ENCODE measurements at regions not wholly inside any gene's neighbourhood (a gene's known extent, or its start where the extent isn't known, plus 50 kb on each side); places are given as distances from the start of the nearest gene placed in this dataset.

GRCh38 chr14:85439696-85440328, 90.1 kb upstream of the FLRT2 start:
- no peak for DNase-seq
- H3K27me3 Mint-ChIP-seq (ENCODE audit: low read depth) = no peaks in the 10 kb centered on the region
- no peak for ATAC-seq
- H3K9me3 Mint-ChIP-seq = no peaks in the 10 kb centered on the region
- H3K4me1 Mint-ChIP-seq (ENCODE audit: low read depth) = no peaks in the 10 kb centered on the region
- no peaks in the 10 kb centered on the region for H3K36me3 Mint-ChIP-seq (ENCODE audit: insufficient read depth)
- no peak overlapping the region for H3K4me3 Mint-ChIP-seq

- H3K4me3 Mint-ChIP-seq = no peak overlapping the region
- ATAC-seq (no peak), DNase-seq (no peak)
- H3K9me3 Mint-ChIP-seq = peaks cover 3% of the 10 kb centered on the region
- H3K27me3 Mint-ChIP-seq (ENCODE audit: low read depth) = no peaks in the 10 kb centered on the region
- H3K36me3 Mint-ChIP-seq (ENCODE audit: insufficient read depth) = no peaks in the 10 kb centered on the region
- no peaks in the 10 kb centered on the region for H3K4me1 Mint-ChIP-seq (ENCODE audit: low read depth)
These were observed 87.9 kb upstream of the FLRT2 start for GRCh38 chr14:85441909-85442643.

- DNase-seq = no peak
- no peak for ATAC-seq
- Mint-ChIP-seq H3K9me3 (peaks cover 3% of the 10 kb centered on the region), H3K27me3 (ENCODE audit: low read depth) (no peaks in the 10 kb centered on the region), H3K36me3 (ENCODE audit: insufficient read depth) (no peaks in the 10 kb centered on the region), H3K4me3 (no peak overlapping the region), H3K4me1 (ENCODE audit: low read depth) (no peaks in the 10 kb centered on the region)
These were observed 86.9 kb upstream of the FLRT2 start for GRCh38 chr14:85442996-85443395.

GRCh38 chr14:85444635-85445034, 85.3 kb upstream of the FLRT2 start:
- H3K9me3 Mint-ChIP-seq = peaks cover 3% of the 10 kb centered on the region
- H3K4me3 Mint-ChIP-seq = no peak overlapping the region
- H3K27me3 Mint-ChIP-seq (ENCODE audit: low read depth) = no peaks in the 10 kb centered on the region
- no peak for DNase-seq
- no peaks in the 10 kb centered on the region for H3K4me1 Mint-ChIP-seq (ENCODE audit: low read depth)
- no peaks in the 10 kb centered on the region for H3K36me3 Mint-ChIP-seq (ENCODE audit: insufficient read depth)
- no peak for ATAC-seq

- H3K27me3 Mint-ChIP-seq (ENCODE audit: low read depth) = no peaks in the 10 kb centered on the region
- ATAC-seq = no peak
- H3K4me1 Mint-ChIP-seq (ENCODE audit: low read depth) = no peaks in the 10 kb centered on the region
- no peak overlapping the region for H3K4me3 Mint-ChIP-seq
- H3K9me3 Mint-ChIP-seq = peaks cover 3% of the 10 kb centered on the region
- H3K36me3 Mint-ChIP-seq (ENCODE audit: insufficient read depth) = no peaks in the 10 kb centered on the region
- no peak for DNase-seq
These were observed 84.7 kb upstream of the FLRT2 start for GRCh38 chr14:85445151-85445795.

GRCh38 chr14:85447883-85448282, 82.1 kb upstream of the FLRT2 start:
- H3K4me1 Mint-ChIP-seq (ENCODE audit: low read depth) = no peaks in the 10 kb centered on the region
- DNase-seq (no peak), ATAC-seq (no peak)
- peaks cover 3% of the 10 kb centered on the region for H3K9me3 Mint-ChIP-seq
- no peaks in the 10 kb centered on the region for H3K27me3 Mint-ChIP-seq (ENCODE audit: low read depth)
- H3K4me3 Mint-ChIP-seq = no peak overlapping the region
- H3K36me3 Mint-ChIP-seq (ENCODE audit: insufficient read depth) = no peaks in the 10 kb centered on the region

- no peak for ATAC-seq
- peaks cover 4% of the 10 kb centered on the region for H3K9me3 Mint-ChIP-seq
- H3K4me3 Mint-ChIP-seq = no peak overlapping the region
- no peak for DNase-seq
- H3K36me3 Mint-ChIP-seq (ENCODE audit: insufficient read depth) = no peaks in the 10 kb centered on the region
- no peaks in the 10 kb centered on the region for H3K4me1 Mint-ChIP-seq (ENCODE audit: low read depth)
- H3K27me3 Mint-ChIP-seq (ENCODE audit: low read depth) = no peaks in the 10 kb centered on the region
These were observed 78.5 kb upstream of the FLRT2 start for GRCh38 chr14:85451421-85451820.

GRCh38 chr14:85453401-85454225, 76.3 kb upstream of the FLRT2 start:
- peaks cover 3% of the 10 kb centered on the region for H3K9me3 Mint-ChIP-seq
- DNase-seq (no peak), ATAC-seq (no peak)
- H3K4me1 Mint-ChIP-seq (ENCODE audit: low read depth) = no peaks in the 10 kb centered on the region
- no peaks in the 10 kb centered on the region for H3K36me3 Mint-ChIP-seq (ENCODE audit: insufficient read depth)
- H3K4me3 Mint-ChIP-seq = no peak overlapping the region
- no peaks in the 10 kb centered on the region for H3K27me3 Mint-ChIP-seq (ENCODE audit: low read depth)

- no peaks in the 10 kb centered on the region for H3K4me1 Mint-ChIP-seq (ENCODE audit: low read depth)
- no peaks in the 10 kb centered on the region for H3K36me3 Mint-ChIP-seq (ENCODE audit: insufficient read depth)
- peaks cover 3% of the 10 kb centered on the region for H3K9me3 Mint-ChIP-seq
- no peak overlapping the region for H3K4me3 Mint-ChIP-seq
- no peak for DNase-seq
- H3K27me3 Mint-ChIP-seq (ENCODE audit: low read depth) = no peaks in the 10 kb centered on the region
- no peak for ATAC-seq
These were observed 75.6 kb upstream of the FLRT2 start for GRCh38 chr14:85454226-85454813.

- Mint-ChIP-seq H3K9me3 (peaks cover 4% of the 10 kb centered on the region), H3K27me3 (ENCODE audit: low read depth) (no peaks in the 10 kb centered on the region), H3K4me3 (no peak overlapping the region), H3K4me1 (ENCODE audit: low read depth) (no peaks in the 10 kb centered on the region), H3K36me3 (ENCODE audit: insufficient read depth) (no peaks in the 10 kb centered on the region)
- no peak for DNase-seq
- no peak for ATAC-seq
These were observed 70.5 kb upstream of the FLRT2 start for GRCh38 chr14:85459361-85460000.

- Mint-ChIP-seq H3K4me1 (ENCODE audit: low read depth) (no peaks in the 10 kb centered on the region), H3K4me3 (no peak overlapping the region)
These were observed 68.4 kb upstream of the FLRT2 start for GRCh38 chr14:85461432-85462133.

GRCh38 chr14:85463512-85463911, 66.4 kb upstream of the FLRT2 start:
- no peaks in the 10 kb centered on the region for H3K27me3 Mint-ChIP-seq (ENCODE audit: low read depth)
- DNase-seq (no peak), ATAC-seq (no peak)
- H3K36me3 Mint-ChIP-seq (ENCODE audit: insufficient read depth) = no peaks in the 10 kb centered on the region
- H3K4me3 Mint-ChIP-seq = no peak overlapping the region
- peaks cover 4% of the 10 kb centered on the region for H3K9me3 Mint-ChIP-seq
- H3K4me1 Mint-ChIP-seq (ENCODE audit: low read depth) = no peaks in the 10 kb centered on the region

More at GRCh38 chr14:85461432-85462133, 68.4 kb upstream of the FLRT2 start:
- no peaks in the 10 kb centered on the region for H3K36me3 Mint-ChIP-seq (ENCODE audit: insufficient read depth)
- peaks cover 4% of the 10 kb centered on the region for H3K9me3 Mint-ChIP-seq
- no peak for DNase-seq
- no peak for ATAC-seq
- H3K27me3 Mint-ChIP-seq (ENCODE audit: low read depth) = no peaks in the 10 kb centered on the region

GRCh38 chr14:85464135-85464895, 65.6 kb upstream of the FLRT2 start:
- Mint-ChIP-seq H3K4me3 (no peak overlapping the region), H3K4me1 (ENCODE audit: low read depth) (no peaks in the 10 kb centered on the region), H3K36me3 (ENCODE audit: insufficient read depth) (no peaks in the 10 kb centered on the region), H3K9me3 (peaks cover 4% of the 10 kb centered on the region), H3K27me3 (ENCODE audit: low read depth) (no peaks in the 10 kb centered on the region)
- no peak for ATAC-seq
- DNase-seq = no peak
